Peyer's patch (tissue), 4 donors: ENCODE measurements at regions not wholly inside any gene's neighbourhood (a gene's known extent, or its start where the extent isn't known, plus 50 kb on each side); places are given as distances from the start of the nearest gene placed in this dataset.

Experiments
- POLR2A ChIP-seq, 2 donors: fragments of 450-650 bp; IDR thresholded peaks; one replicate each; pipeline ENCODE4 v1.5.1; 2017; ENCODE audit warnings: antibody characterized with exemption in 2 of 2, mild to moderate bottlenecking in 2 of 2, moderate library complexity in 2 of 2
- TF ChIP-seq, protein P1 (sequence below), 6 experiments: fragments of 450-650 bp in 4 of 6; fragments of 200-600 bp in 2 of 6; sonication (generic) in 1 of 6; IDR thresholded peaks; one replicate each; pipeline ENCODE4 v1.5.1; 2017 to 2019; ENCODE audit warnings: antibody characterized with exemption in 6 of 6, mild to moderate bottlenecking in 3 of 6, moderate library complexity in 1 of 6

DNA sequence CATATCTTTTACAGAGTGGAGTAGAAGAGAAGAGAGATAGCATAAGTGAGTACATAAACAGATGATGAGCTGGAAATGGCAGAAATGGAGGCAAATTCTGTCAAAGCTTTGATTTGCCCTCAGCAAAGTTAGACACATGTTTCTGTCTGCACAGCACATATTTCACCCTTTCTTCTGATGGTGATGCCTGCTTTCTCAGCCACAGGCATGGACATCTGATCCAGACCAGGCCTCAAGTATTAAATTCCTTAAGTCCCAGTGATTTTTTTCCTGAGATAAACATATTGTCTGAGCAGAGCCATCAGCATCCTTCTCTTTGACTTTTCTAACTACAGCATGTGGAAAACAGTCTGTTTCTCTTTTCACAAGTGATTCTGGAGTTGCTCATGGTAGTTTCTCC, 409.8 kb downstream of the MAN2A1 start:
- no peak for TF ChIP-seq POLR2A (IDR thresholded peaks at IDR 0.05)
- TF ChIP-seq, protein P1, sequence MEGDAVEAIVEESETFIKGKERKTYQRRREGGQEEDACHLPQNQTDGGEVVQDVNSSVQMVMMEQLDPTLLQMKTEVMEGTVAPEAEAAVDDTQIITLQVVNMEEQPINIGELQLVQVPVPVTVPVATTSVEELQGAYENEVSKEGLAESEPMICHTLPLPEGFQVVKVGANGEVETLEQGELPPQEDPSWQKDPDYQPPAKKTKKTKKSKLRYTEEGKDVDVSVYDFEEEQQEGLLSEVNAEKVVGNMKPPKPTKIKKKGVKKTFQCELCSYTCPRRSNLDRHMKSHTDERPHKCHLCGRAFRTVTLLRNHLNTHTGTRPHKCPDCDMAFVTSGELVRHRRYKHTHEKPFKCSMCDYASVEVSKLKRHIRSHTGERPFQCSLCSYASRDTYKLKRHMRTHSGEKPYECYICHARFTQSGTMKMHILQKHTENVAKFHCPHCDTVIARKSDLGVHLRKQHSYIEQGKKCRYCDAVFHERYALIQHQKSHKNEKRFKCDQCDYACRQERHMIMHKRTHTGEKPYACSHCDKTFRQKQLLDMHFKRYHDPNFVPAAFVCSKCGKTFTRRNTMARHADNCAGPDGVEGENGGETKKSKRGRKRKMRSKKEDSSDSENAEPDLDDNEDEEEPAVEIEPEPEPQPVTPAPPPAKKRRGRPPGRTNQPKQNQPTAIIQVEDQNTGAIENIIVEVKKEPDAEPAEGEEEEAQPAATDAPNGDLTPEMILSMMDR (IDR thresholded peaks at IDR 0.05) = no peak
